C1 segment of cervical spinal cord (tissue), 14 donors: ENCODE measurements at regions not wholly inside any gene's neighbourhood (a gene's known extent, or its start where the extent isn't known, plus 50 kb on each side); places are given as distances from the start of the nearest gene placed in this dataset.
"Not testable (repeated sequence)": the region's sequence is repeated elsewhere in the genome, so short reads cannot be mapped to it uniquely, and the experiment has no call there.

Experiments used
- DNase-seq, 14 donors: peaks; one replicate each; lab custom pipeline; 2025; lab: John Stamatoyannopoulos, UW

DNA sequence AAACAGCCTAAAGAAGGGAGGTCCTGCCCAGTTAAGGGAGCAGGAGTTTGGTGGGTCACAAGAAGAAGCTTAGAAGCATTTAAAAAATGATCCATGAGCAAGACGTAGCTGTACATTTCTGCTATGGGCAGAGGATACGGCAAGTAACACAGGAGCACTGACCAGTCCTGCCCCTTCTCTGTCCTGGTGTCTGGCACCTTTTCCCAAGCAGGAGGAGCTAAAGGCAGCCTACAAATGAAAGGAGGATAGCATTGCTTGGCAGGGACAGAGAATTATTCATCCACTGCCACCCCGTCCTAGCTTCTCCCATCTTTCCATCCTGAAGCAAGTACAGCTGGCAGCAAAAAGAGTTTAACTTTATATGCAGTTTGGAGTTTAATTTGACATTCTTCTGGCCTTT, 1077.6 kb downstream of the TYW1 start:
- no peak for DNase-seq

DNA sequence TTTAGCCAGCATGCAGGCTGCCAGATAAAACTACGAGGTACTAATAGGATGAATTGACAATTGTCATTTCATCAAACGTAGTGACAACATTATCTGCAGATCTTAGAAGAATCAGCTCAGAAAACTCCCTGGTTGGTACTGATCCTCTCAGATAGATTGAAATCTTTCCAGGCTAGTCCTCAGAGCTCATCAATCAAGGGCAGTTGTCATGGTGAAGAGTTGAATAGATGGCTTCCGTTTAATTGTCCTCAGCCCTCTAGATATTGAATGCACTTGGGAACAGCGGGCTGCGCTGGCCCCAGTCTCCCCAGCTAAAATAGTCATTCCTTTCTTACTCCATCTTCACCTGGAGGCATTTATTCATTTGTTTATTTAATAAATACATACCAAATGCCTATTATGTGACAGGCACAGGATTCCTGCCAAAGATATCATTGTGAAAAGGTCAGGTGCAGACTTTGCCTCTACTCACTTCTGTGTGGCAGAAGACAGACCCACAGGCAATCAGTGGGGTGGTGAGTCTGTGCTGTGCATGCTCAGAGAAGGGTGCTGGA, 1081.6 kb downstream of the TYW1 start:
- no peak for DNase-seq

- not testable (repeated sequence) for DNase-seq
Measured at GRCh38 chr7:68082066-68082960, 1085.7 kb downstream of the TYW1 start.

- not testable (repeated sequence) for DNase-seq
Measured at GRCh38 chr7:68082961-68083657, 1086.5 kb downstream of the TYW1 start.

DNA sequence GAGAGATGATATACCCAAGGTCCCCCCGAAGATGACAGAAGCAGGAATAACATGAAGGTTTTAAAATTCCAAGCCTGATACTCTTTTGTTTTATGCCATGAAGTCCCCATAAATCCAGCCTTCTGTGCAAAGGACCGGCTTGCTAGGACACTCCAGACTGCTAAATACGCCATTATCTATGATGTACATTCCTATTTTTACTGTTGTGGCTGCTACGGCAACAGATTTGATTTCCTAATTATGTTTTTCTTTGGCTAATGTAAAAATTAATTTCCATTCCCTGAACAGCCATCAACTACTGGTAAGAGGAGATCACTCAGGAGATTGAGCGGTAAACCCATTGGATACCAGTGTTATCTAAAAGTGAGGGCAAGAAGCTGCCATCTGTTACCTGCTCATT, 1090.8 kb downstream of the TYW1 start:
- no peak for DNase-seq

- no peak for DNase-seq
Measured at GRCh38 chr7:68088879-68089278, 1092.2 kb downstream of the TYW1 start.

DNA sequence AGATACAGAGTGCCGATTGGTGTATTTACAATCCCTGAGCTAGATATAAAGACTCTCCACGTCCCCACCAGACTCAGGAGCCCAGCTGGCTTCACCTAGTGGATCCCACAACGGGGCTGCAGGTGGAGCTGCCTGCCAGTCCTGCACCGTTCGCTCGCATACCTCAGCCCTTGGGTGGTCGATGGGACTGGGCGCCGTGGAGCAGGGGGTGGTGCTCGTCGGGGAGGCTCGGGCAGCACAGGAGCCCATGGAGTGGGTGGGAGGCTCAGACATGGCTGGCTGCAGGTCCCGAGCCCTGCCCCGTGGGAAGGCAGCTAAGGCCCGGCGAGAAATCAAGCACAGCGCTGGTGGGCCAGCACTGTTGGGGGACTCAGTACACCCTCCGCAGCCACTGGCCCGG, 1093.6 kb downstream of the TYW1 start:
- not testable (repeated sequence) for DNase-seq

GRCh38 chr7:68103319-68103718, 1106.7 kb downstream of the TYW1 start:
- DNase-seq, result no peak

GRCh38 chr7:68107261-68107660, 1110.6 kb downstream of the TYW1 start:
- DNase-seq, result no peak

DNA sequence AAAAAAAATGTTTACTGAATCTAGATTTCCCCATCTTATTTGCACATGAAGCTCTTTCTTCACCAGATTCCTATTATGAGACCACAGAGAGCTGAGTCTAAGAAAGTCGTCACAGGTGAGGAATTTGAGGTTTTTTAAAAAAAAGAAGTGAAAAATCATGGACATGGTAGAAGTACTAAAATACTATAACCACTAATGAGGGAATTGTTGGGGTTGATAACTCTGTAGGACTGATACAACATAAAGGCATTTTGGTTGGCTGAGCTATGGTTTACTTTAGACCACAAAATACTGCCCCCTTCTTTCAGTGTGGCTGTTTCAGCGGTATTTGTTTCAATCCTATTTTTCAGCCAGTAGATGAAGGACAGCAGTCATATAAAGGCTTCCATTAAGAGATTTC, 1111.3 kb downstream of the TYW1 start:
- DNase-seq, result no peak

- DNase-seq, result no peak
Measured at GRCh38 chr7:68109299-68109698, 1112.7 kb downstream of the TYW1 start.

DNA sequence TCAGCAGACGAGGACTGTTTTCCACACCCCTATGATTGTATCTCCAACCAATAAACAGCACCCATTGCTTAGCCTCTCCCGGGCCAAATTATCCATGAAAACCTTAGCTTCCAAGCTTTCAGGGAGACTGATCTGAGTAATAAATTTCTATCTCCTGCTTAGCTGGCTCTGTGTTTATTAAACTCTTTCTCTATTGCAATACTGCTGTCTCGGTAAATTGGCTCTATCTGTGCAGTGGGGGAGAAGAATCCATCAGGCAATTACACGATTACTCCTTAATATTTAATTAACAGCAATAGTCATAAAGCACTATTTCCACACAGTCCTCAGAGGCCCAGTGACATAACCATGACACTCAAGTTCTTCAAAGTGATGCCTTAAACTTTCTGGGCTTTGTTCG, 1122.8 kb downstream of the TYW1 start:
- no peak for DNase-seq

DNA sequence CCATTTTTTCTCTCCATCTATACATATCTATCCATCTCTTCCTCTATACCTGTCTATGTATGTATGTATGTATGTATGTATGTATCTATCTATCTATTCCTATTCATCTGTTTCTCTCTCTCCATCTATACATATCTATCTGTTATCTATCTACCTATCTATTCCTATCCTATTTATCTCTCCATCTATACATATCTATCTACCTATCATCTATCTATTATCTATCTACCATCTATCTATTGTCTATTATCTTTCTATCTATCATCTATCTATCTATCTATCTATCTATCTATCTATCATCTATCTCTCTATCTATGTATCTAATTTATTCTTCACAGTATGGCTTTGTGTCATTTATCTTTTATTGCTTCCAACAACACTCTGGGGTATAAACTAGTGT, 1124.4 kb downstream of the TYW1 start:
- DNase-seq, result no peak

- no peak for DNase-seq
Measured at GRCh38 chr7:68121655-68122054, 1125.0 kb downstream of the TYW1 start.

GRCh38 chr7:68122801-68123200, 1126.2 kb downstream of the TYW1 start:
- no peak for DNase-seq

DNA sequence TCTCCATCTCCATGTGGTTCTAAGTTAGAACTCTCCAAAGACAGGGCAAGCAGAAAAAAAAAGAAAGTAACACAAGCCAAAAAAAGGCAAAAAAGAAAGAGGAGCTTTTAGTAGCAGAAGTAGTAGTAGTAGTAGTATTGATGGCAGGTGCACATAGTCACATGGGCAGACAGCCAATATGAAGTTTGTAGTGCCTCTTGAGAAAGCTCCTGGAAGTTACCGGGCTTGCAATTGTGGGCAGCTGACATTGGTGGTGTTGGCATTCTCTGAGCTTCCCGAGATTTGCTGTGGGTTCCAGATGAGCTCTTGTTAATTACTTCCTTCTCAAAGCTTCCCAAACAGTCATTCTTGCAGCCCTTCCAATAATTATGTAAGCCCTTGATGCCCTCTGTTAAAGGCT, 1128.5 kb downstream of the TYW1 start:
- DNase-seq, result no peak

DNA sequence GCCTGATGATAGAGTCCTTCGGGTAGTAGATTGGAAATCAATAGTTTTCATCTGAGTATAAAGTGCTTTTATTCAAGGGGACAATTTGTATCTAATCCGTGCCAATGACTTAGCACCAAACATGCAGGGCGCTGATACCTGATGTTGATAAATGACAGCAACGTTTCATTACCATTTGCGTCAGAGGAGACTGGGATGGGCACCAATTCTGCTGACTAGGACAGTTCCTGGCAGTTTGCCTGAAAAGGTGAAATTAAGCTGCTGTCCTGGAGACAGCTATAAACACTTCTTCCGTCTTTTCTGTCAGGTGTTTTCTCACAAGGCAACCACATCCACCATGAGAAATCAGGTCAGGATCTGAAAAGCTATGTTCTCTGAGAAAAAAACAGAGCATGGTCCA, 1136.4 kb downstream of the TYW1 start:
- DNase-seq, result no peak

GRCh38 chr7:68143345-68143744, 1146.7 kb downstream of the TYW1 start:
- DNase-seq, result no peak

- no peak for DNase-seq
Measured at GRCh38 chr7:68146983-68147382, 1150.3 kb downstream of the TYW1 start.

DNA sequence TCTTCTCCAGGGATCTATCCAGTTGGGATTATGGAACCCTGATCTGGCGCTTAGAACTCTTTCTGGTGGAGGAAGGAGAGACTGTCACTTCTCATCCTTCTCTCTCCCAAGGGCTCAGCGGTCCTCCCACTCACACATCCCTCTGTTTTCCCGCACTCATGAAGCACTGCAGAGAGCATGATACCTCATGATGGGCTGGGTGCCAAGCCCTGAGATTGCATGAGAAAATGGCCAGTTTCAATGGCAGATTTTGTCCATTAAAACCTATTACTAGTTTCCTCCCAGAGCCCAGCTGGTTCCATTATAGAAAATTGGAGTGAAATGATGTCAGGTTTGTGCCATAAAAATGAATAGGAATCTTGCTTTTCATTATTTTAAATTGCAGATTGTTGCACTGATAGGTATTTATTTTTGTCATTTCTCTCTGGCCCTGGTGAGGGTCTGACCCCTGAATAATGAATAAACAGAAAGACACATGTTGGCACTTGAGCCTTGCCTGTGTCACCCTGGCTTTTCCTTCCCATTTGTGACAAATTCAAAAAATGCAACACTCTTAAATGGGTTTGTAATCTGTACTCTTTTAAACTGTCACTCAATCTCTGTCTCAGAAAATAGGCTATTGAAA, 1151.1 kb downstream of the TYW1 start:
- no peak for DNase-seq

DNA sequence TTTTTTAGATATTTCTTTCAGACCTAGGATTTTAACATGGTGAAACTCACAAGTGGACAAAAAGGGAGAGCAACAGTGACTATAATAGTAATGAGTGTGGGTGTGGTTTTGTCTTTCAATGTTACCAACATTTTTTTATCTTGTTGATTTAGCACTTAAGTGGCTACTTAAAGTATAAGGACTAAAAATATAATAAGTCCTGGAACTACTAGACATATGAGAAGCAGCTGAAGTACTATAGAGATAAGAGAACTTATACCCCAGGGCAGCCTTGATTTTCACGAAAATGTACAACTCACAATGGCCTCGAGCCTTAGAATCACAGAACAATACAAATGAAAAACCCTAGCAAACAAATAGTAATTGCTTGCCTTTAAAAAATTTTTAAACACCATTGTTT, 1151.8 kb downstream of the TYW1 start:
- DNase-seq, result no peak

DNA sequence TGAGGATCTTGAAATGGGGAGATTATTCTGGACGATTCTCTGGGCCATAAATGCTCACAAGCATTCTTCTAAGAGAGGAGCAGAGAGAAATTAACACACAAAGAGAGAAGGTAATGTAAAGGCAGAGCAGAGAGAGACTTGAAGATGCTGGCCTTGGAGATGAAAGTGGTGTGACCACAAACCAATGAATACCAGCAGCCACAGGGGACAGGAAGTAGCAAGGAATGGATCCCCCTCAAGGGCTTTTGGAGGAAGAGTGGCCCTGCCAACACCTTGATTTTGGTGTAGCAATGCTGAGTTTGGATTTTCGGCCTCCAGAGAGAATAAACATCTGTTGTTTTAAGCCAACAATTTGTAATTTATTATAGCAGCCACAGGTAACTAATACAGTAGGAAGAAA, 1155.6 kb downstream of the TYW1 start:
- no peak for DNase-seq
